Kidney (tissue), 13 donors: ENCODE measurements at regions not wholly inside any gene's neighbourhood (a gene's known extent, or its start where the extent isn't known, plus 50 kb on each side); places are given as distances from the start of the nearest gene placed in this dataset.
"Not testable (repeated sequence)": the region's sequence is repeated elsewhere in the genome, so short reads cannot be mapped to it uniquely, and the experiment has no call there.

Source experiments
- DNase-seq, 5 donors: peaks; one replicate each; pipeline ENCODE4 v3.0.0-alpha.2; 2013 to 2020
- FAIRE-seq: peaks from 2 replicates; lab custom pipeline; 2012; peaks lifted over from hg19 to GRCh38; lab: Jason Lieb, UNC
- H3K27ac ChIP-seq, 2 donors: one replicate each; pipeline ENCODE4 v1.7.0; 2013; ENCODE audit warnings: low read depth in 2 of 2, low read length in 2 of 2, inconsistent platforms in 1 of 2
- H3K27me3 ChIP-seq: one replicate; pipeline ENCODE4 v1.7.1; 2013; ENCODE audit warnings: low read length, inconsistent platforms; ENCODE audit not compliant: control insufficient read depth, insufficient read depth
- H3K36me3 ChIP-seq, 3 donors: one replicate each; pipeline versions ENCODE4 v1.7.0 to v1.7.1; 2013; ENCODE audit warnings: low read length in 3 of 3, control low read depth in 1 of 3, inconsistent platforms in 1 of 3; ENCODE audit not compliant: insufficient read depth in 3 of 3, control insufficient read depth in 2 of 3
- H3K4me1 ChIP-seq, 3 donors: one replicate each; pipeline versions ENCODE4 v1.7.0 to v1.7.1; 2013; ENCODE audit warnings: low read length in 3 of 3, inconsistent platforms in 1 of 3, low read depth in 1 of 3; ENCODE audit not compliant: control insufficient read depth in 2 of 3, insufficient read depth in 2 of 3
- H3K4me3 ChIP-seq, 3 donors: one replicate each; pipeline versions ENCODE4 v1.7.0 to v1.8.1; 2013; ENCODE audit warnings: low read length in 3 of 3, control low read depth in 1 of 3, inconsistent platforms in 1 of 3
- H3K9ac ChIP-seq, 3 donors: one replicate each; pipeline versions ENCODE4 v1.7.0 to v1.7.1; 2013; ENCODE audit warnings: low read length in 3 of 3, control low read depth in 1 of 3, inconsistent platforms in 1 of 3
- H3K9me3 ChIP-seq, 3 donors: one replicate each; pipeline versions ENCODE4 v1.7.0 to v1.7.1; 2013; ENCODE audit warnings: low read length in 3 of 3, control low read depth in 1 of 3, inconsistent platforms in 1 of 3; ENCODE audit not compliant: control insufficient read depth in 2 of 3, insufficient read depth in 1 of 3
- CTCF ChIP-seq: IDR thresholded peaks from 3 replicates; pipeline ENCODE4 v1.5.1; 2012; ENCODE audit warnings: mild to moderate bottlenecking, moderate library complexity, borderline replicate concordance; ENCODE audit not compliant: insufficient read depth; ENCODE audit errors: extremely low read depth
- intact Hi-C: fragments of 100-400 bp; cut with DNase I; formaldehyde crosslinking; loops from one replicate; pipeline ENCODE4 v1.11.1; 2022
- donor health status: control.
- donor health status: control.
- donor health status: control.
- donor health status: control.
- donor health status: control.
- donor health status: DM: yes; HTN: yes; CAD: no.
- donor health status: Normal renal cell carcinoma (clear cell type).

- DNase-seq (no peak), FAIRE-seq (no peak)
- H3K4me1 ChIP-seq = no peaks in the 10 kb centered on the region
- no peak overlapping the region for H3K9ac ChIP-seq
- no peaks in the 10 kb centered on the region for H3K27me3 ChIP-seq
- no peaks in the 10 kb centered on the region for H3K9me3 ChIP-seq
- intact Hi-C loops = no loop called here
- TF ChIP-seq CTCF = no peak
- H3K4me3 ChIP-seq = no peak overlapping the region
- no peak overlapping the region for H3K27ac ChIP-seq
- no peaks in the 10 kb centered on the region for H3K36me3 ChIP-seq
Observed at GRCh38 chr5:179452356-179453230, 97.8 kb upstream of the RUFY1 start.

GRCh38 chr5:179451828-179452196 is 98.5 kb upstream of the RUFY1 start:
- no peaks in the 10 kb centered on the region for H3K4me1 ChIP-seq
- DNase-seq (no peak), FAIRE-seq (no peak)
- no peak overlapping the region for H3K4me3 ChIP-seq
- H3K9ac ChIP-seq = no peak overlapping the region
- H3K27me3 ChIP-seq = no peaks in the 10 kb centered on the region
- intact Hi-C loops = no loop called here
- no peaks in the 10 kb centered on the region for H3K36me3 ChIP-seq
- no peaks in the 10 kb centered on the region for H3K9me3 ChIP-seq
- H3K27ac ChIP-seq = no peak overlapping the region
- TF ChIP-seq CTCF = no peak

GRCh38 chr5:179451114-179451827 is 99.1 kb upstream of the RUFY1 start:
- Histone ChIP-seq H3K9ac (no peak overlapping the region), H3K9me3 (no peaks in the 10 kb centered on the region), H3K4me3 (no peak overlapping the region), H3K27me3 (no peaks in the 10 kb centered on the region), H3K36me3 (no peaks in the 10 kb centered on the region), H3K4me1 (no peaks in the 10 kb centered on the region), H3K27ac (no peak overlapping the region)
- DNase-seq = peak in 1 of 5 donors; percentile 1
- no peak for TF ChIP-seq CTCF
- intact Hi-C loops = no loop called here
- FAIRE-seq = no peak

- H3K9me3 ChIP-seq, H3K27ac ChIP-seq, FAIRE-seq, H3K4me3 ChIP-seq, H3K9ac ChIP-seq, intact Hi-C loops, H3K36me3 ChIP-seq, H3K27me3 ChIP-seq, H3K4me1 ChIP-seq, DNase-seq: not testable (repeated sequence)
Observed at GRCh38 chr5:179449950-179450349, 100.4 kb upstream of the RUFY1 start.

GRCh38 chr5:179448282-179448681 is 102.1 kb upstream of the RUFY1 start:
- DNase-seq, FAIRE-seq, H3K36me3 ChIP-seq, H3K9ac ChIP-seq, H3K9me3 ChIP-seq, H3K4me3 ChIP-seq, H3K27ac ChIP-seq, intact Hi-C loops, H3K4me1 ChIP-seq, H3K27me3 ChIP-seq: not testable (repeated sequence)

- intact Hi-C loops, H3K9me3 ChIP-seq: not testable (repeated sequence)
Observed at GRCh38 chr5:179442289-179442688, 97.0 kb upstream of the ADAMTS2 start.

More at GRCh38 chr5:179442289-179442688, 97.0 kb upstream of the ADAMTS2 start:
- H3K4me3 ChIP-seq, FAIRE-seq, H3K27me3 ChIP-seq, H3K36me3 ChIP-seq, H3K9ac ChIP-seq, H3K4me1 ChIP-seq, DNase-seq, H3K27ac ChIP-seq: not testable (repeated sequence)
